ENCODE measurements at regions not wholly inside any gene's neighbourhood (a gene's known extent, or its start where the extent isn't known, plus 50 kb on each side); places are given as distances from the start of the nearest gene placed in this dataset.

GRCh38 chr5:133732536-133732935 lies 120.2 kb upstream of the FSTL4 start:
- TF ChIP-seq TAF1 (IDR thresholded peaks at IDR 0.05; ENCODE audit: low read depth) (no peak), CTCF (IDR thresholded peaks at IDR 0.05; ENCODE audit: poor library complexity, severe bottlenecking) (no peak), POLR2AphosphoS5 (IDR thresholded peaks at IDR 0.05) (no peak)

All from neural cell (in vitro differentiated cells).